ENCODE measurements at regions not wholly inside any gene's neighbourhood (a gene's known extent, or its start where the extent isn't known, plus 50 kb on each side); places are given as distances from the start of the nearest gene placed in this dataset.

DNA sequence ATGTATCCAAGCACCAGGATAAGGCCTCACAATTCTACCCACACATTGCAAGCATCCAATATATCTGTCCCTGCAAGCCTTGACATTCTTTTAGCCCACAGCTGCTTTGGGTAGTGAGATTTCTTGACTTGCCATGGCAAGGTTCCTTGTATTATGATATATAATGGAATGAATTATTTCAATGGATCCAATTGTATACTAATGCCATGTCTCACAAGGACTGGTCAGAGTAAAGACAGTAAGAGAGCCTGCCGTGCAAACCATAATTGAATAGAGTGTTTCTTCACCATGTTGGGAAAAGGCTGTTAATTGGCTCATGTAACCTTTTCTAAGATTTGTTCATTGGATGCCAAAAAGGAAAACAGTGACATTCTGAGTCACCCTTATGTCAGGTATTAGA is 64.3 kb upstream of the RBBP8 start:
- DNase-seq, result no peak

DNA sequence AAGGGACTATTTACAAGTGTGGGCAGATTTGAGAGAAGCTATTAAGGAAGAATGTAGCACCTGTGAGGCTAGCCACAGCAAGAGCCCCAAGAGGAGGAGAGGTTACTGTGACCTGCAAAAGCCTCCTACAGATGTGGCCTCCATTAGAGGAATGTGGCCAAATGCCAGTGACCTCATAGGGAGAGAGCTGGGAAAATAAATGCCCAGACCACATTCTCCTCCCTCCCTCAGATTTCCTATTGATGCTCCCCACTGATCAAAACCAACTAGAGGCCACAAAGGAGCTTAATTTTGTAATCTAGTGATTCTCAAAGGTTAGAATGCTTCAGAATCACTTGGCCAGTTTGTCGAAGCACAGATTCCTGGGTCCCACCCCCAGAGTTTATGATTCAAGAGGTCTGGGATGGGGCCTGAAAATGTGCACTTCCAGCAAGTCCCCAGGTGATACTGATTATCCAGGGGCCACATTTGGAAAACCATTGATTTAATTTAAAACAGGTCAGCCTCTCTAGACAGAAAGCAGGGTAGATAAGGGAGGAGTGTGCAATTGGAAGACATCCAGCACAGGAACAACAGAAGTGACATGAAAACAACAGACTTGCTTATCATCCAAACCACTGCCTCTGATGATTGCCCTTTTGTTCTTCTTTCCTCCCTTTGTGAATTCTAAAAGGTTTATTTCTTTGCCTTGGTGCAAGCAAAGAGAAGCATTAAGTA is 61.2 kb upstream of the RBBP8 start:
- no peak for DNase-seq

DNA sequence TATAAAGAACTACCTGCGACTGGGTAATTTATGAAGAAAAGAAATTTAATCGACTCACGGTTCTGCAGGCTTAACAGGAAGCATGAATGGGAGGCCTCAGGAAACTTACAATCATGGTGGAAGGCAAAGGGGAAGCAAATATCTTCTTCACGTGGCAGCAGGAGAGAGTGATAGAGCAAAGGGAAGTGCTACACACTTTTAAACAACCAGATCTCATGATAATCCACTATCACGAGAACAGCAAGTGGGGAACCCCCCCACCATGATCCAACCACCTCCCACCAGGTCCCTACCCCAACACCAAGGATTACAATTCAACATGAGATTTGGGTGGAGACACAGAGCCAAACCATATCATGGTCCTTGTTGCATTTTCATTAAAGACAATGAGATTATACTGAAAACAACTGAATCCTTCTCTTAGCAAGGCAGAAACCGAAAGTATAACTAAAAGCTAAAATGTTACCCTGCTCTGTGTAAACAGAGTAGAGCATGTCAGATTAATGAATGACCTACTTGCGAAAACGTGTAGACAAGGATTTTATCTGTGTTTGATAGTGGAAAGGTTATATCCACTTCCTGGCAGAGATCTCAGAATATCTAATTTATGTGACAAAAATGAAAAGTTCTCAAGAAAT is 60.1 kb upstream of the RBBP8 start:
- DNase-seq, result no peak

DNA sequence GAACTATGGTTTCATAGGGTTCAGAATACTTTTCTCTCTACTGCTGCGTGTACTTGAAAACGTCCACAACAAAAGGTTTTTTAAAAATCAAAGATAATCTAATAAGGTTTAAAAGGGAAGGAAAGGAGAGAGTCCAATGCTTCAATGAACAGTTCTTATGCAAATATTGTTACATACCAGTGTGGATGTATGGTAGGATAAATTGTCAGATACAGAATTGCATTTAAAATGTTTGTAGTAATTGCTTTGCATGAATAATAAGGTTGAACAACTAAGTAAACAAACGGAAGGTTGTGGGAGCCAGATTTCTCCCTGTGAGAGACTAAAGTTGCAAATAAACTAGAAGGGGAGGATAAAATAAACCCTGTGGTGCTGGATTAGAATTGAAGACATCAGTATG is 53.8 kb upstream of the RBBP8 start:
- no peak for DNase-seq

DNA sequence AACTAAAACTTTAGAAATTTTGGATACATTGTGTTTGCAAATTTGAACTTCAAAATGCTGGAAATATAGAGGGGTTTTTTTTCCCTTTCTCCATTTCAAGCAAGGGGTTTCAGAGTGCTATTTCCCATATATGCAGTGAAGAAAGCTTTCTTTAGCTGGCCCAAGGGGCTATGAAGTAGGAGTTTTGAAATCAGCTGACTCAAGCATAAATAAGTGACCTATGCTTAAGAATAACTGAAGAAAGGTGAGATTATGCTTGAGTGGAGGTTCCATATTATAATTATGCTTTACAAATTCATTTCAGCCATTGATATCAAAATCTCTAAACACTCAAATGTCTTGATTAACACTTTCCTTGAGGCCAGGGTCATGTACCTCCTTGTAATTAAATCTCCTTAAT is 51.0 kb upstream of the RBBP8 start:
- DNase-seq, result no peak

DNA sequence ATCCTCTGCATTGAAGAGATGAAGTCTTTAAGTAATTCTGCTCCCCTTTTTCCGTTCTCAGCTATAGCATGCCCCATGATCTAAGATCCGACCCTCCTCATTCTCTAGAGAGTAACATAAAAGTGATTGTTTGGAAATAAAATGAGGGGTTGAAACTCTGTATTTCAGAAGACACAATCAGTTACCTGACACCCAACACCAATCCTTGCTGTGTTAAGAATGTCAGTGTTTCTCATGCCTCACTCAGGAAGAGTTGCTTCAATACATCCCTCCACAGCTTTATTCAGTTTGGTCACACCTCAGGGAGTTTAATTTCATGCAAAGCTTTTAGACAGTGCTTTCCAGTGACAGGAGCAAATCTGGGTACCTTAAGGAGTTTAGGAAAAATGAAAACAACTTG is 49.9 kb upstream of the RBBP8 start:
- DNase-seq, result no peak

Data from AML-193 (cell line).